A549 (cell line): ENCODE measurements at regions not wholly inside any gene's neighbourhood (a gene's known extent, or its start where the extent isn't known, plus 50 kb on each side); places are given as distances from the start of the nearest gene placed in this dataset.

ENCODE experiments used
- BCL3 ChIP-seq: fragments of >200 bp; sonication (Bioruptor Twin); formaldehyde crosslinking; IDR thresholded peaks from 3 replicates; pipeline ENCODE4 v1.6.1; 2016
- CHD2 ChIP-seq: fragments of 150-350 bp; IDR thresholded peaks from 2 replicates; pipeline ENCODE4 v1.6.1; 2014; ENCODE audit warnings: low read length; ENCODE audit not compliant: partially characterized antibody
- CTCF ChIP-seq: fragments of >200 bp; sonication (Bioruptor Twin); formaldehyde crosslinking; IDR thresholded peaks from 3 replicates; pipeline ENCODE4 v1.5.1; 2016
- ELK1 ChIP-seq: fragments of 150-350 bp; IDR thresholded peaks from 2 replicates; pipeline ENCODE4 v1.6.1; 2014; ENCODE audit warnings: low read depth, mild to moderate bottlenecking, low read length
- EP300 ChIP-seq, 2 experiments: fragments of >200 bp; sonication (Bioruptor Twin); formaldehyde crosslinking; IDR thresholded peaks; 2 replicates in 1 of 2; 3 replicates in 1 of 2; pipeline ENCODE4 v1.6.1; 2016 to 2017
- FOSL2 ChIP-seq, 2 experiments: fragments of 450-650 bp in 1 of 2; fragments of >200 bp in 1 of 2; sonication (Bioruptor Twin) in 1 of 2; formaldehyde crosslinking; IDR thresholded peaks; 2 replicates each; pipeline versions ENCODE4 v1.5.0 to v1.6.1; 2016 to 2020; ENCODE audit warnings: mild to moderate bottlenecking in 1 of 2, moderate library complexity in 1 of 2
- HDAC2 ChIP-seq: fragments of 200-600 bp; sonication (generic); IDR thresholded peaks from 2 replicates; pipeline ENCODE4 v1.6.1; 2016
- MAFK ChIP-seq: fragments of 450-650 bp; IDR thresholded peaks from 2 replicates; pipeline ENCODE4 v1.6.1; 2014; ENCODE audit not compliant: partially characterized antibody
- MYC ChIP-seq: IDR thresholded peaks from 2 replicates; pipeline ENCODE4 v1.6.1; 2012; ENCODE audit warnings: mild to moderate bottlenecking, inconsistent platforms, low read length, improper control_type of control experiment, borderline replicate concordance
- POLR2A ChIP-seq: IDR thresholded peaks from 2 replicates; pipeline ENCODE4 v1.6.1; 2012; ENCODE audit warnings: mild to moderate bottlenecking, low read length
- RAD21 ChIP-seq, 2 experiments: fragments of >200 bp in 1 of 2; sonication (Bioruptor Twin) in 1 of 2; formaldehyde crosslinking in 1 of 2; IDR thresholded peaks in 1 of 2; conservative IDR thresholded peaks in 1 of 2; 2 replicates in 1 of 2; 3 replicates in 1 of 2; pipeline ENCODE4 v1.6.1; 2012 to 2018; ENCODE audit warnings: inconsistent platforms in 1 of 2
- RFX5 ChIP-seq: fragments of 450-650 bp; IDR thresholded peaks from 2 replicates; pipeline ENCODE4 v1.7.1; 2014; ENCODE audit warnings: antibody characterized with exemption, mild to moderate bottlenecking, moderate library complexity
- SREBF2 ChIP-seq: fragments of 450-650 bp; IDR thresholded peaks from 2 replicates; pipeline ENCODE4 v1.6.1; 2014; ENCODE audit warnings: mild to moderate bottlenecking, moderate library complexity

- no peak for TF ChIP-seq POLR2A
- no peak for TF ChIP-seq BCL3
- TF ChIP-seq CTCF, result no peak
- TF ChIP-seq MAFK, result no peak
- no peak for TF ChIP-seq ELK1
- TF ChIP-seq RAD21 (conservative IDR thresholded peaks at IDR 0.05 in 1 of 2, IDR thresholded peaks at IDR 0.05 in 1 of 2), result no peak
- no peak for TF ChIP-seq EP300 (IDR thresholded peaks at IDR 0.05)
- no peak for TF ChIP-seq SREBF2
- no peak for TF ChIP-seq HDAC2
- TF ChIP-seq CHD2, result no peak
- TF ChIP-seq FOSL2 (IDR thresholded peaks at IDR 0.05), result no peak
- TF ChIP-seq FOSL2 (CRISPR knock-in tag; IDR thresholded peaks at IDR 0.05), result no peak
- TF ChIP-seq RFX5, result no peak
- TF ChIP-seq MYC, result no peak
These were observed 160.0 kb upstream of the SEMA3E start for GRCh38 chr7:83808982-83809381.
